Glutamatergic neuron (in vitro differentiated cells): ENCODE measurements at regions not wholly inside any gene's neighbourhood (a gene's known extent, or its start where the extent isn't known, plus 50 kb on each side); places are given as distances from the start of the nearest gene placed in this dataset.

Source experiments
- DNase-seq: peaks from one replicate; pipeline ENCODE4 v3.0.0; 2022
- H3K27ac Mint-ChIP-seq: one replicate; pipeline ENCODE4 v1.8.0; 2020; ENCODE audit warnings: mild to moderate bottlenecking, mixed read lengths, inconsistent platforms; ENCODE audit not compliant: unreplicated experiment
- H3K27me3 Mint-ChIP-seq: one replicate; pipeline ENCODE4 v1.8.0; 2020; ENCODE audit warnings: mild to moderate bottlenecking, moderate library complexity, mixed read lengths, inconsistent platforms; ENCODE audit not compliant: unreplicated experiment
- H3K36me3 Mint-ChIP-seq: one replicate; pipeline ENCODE4 v1.8.0; 2020; ENCODE audit warnings: mild to moderate bottlenecking, mixed read lengths, inconsistent platforms; ENCODE audit not compliant: unreplicated experiment
- H3K4me1 Mint-ChIP-seq: one replicate; pipeline ENCODE4 v1.8.0; 2020; ENCODE audit warnings: mild to moderate bottlenecking, low read depth, mixed read lengths, inconsistent platforms; ENCODE audit not compliant: unreplicated experiment
- H3K4me3 Mint-ChIP-seq: one replicate; pipeline ENCODE4 v1.8.0; 2020; ENCODE audit warnings: mild to moderate bottlenecking, mixed read lengths, inconsistent platforms; ENCODE audit not compliant: unreplicated experiment
- H3K9me3 Mint-ChIP-seq: one replicate; pipeline ENCODE4 v1.8.0; 2020; ENCODE audit warnings: mild to moderate bottlenecking, moderate library complexity, mixed read lengths, inconsistent platforms; ENCODE audit not compliant: unreplicated experiment
- CTCF ChIP-seq: fragments of 200-600 bp; sonication (generic); IDR thresholded peaks from one replicate; pipeline ENCODE4 v1.5.0; 2021; ENCODE audit not compliant: partially characterized antibody, unreplicated experiment

DNA sequence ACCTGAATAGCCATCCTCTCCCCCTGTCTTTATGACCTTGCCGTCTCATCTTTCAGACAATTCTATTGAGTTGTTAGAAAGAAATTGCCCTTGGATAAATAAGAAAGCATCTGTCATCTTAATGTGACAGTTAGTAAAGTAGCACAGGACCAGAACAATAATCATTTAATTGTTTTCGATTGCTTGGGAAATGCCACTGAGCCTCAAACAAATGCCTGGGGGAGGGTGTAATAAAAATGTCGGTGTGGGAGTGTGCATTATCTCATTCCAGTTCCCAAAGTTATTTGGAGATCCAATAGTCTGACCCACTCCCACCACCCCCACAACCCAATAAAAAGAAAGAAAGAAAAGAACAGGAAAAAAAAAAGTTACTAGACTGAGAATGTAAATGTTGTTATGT, 509.3 kb upstream of the LRRC7 start:
- H3K27ac Mint-ChIP-seq: no peak overlapping the region
- no peaks in the 10 kb centered on the region for H3K9me3 Mint-ChIP-seq
- no peak for DNase-seq
- no peak for TF ChIP-seq CTCF
- no peaks in the 10 kb centered on the region for H3K27me3 Mint-ChIP-seq
- no peak overlapping the region for H3K4me3 Mint-ChIP-seq
- H3K4me1 Mint-ChIP-seq: peaks cover 2% of the 10 kb centered on the region
- no peaks in the 10 kb centered on the region for H3K36me3 Mint-ChIP-seq

GRCh38 chr1:69070660-69071373, 496.9 kb upstream of the LRRC7 start:
- H3K4me1 Mint-ChIP-seq: peaks cover 17% of the 10 kb centered on the region
- peak overlapping the region; percentile 83 for H3K27ac Mint-ChIP-seq
- TF ChIP-seq CTCF: no peak
- DNase-seq: no peak
- peaks cover 32% of the 10 kb centered on the region for H3K36me3 Mint-ChIP-seq
- H3K9me3 Mint-ChIP-seq: peaks cover 28% of the 10 kb centered on the region
- H3K27me3 Mint-ChIP-seq: peaks cover 18% of the 10 kb centered on the region
- peak overlapping the region; percentile 15 for H3K4me3 Mint-ChIP-seq

DNA sequence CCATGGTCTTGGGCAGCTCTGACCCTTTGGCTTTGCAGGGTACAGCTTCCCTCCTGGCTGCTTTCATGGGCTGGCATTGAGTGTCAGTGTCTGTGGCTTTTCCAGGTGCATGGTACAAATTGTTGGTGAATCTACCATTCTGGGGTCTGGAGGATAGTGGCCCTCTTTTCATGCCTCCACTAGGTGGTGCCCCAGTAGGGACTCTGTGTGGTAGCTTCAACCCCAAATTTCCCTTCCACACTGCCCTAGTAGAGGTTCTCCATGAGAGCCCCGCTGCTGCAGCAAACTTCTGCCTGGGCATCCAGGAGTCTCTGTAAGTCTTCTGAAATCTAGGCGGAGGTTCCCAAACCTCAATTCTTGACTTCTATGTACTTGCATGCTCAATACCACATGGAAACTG, 494.5 kb upstream of the LRRC7 start:
- no peak for DNase-seq
- H3K27me3 Mint-ChIP-seq: peaks cover 18% of the 10 kb centered on the region
- no peak overlapping the region for H3K4me3 Mint-ChIP-seq
- no peak for TF ChIP-seq CTCF
- H3K27ac Mint-ChIP-seq: peak overlapping the region; percentile 83
- peaks cover 28% of the 10 kb centered on the region for H3K9me3 Mint-ChIP-seq
- H3K4me1 Mint-ChIP-seq: peaks cover 25% of the 10 kb centered on the region
- peaks cover 26% of the 10 kb centered on the region for H3K36me3 Mint-ChIP-seq

GRCh38 chr1:69076631-69077030, 491.1 kb upstream of the LRRC7 start:
- Mint-ChIP-seq H3K27ac (no peak overlapping the region), H3K9me3 (peaks cover 17% of the 10 kb centered on the region), H3K36me3 (peaks cover 6% of the 10 kb centered on the region), H3K4me1 (peaks cover 15% of the 10 kb centered on the region), H3K27me3 (peaks cover 12% of the 10 kb centered on the region), H3K4me3 (no peak overlapping the region)
- no peak for TF ChIP-seq CTCF
- DNase-seq: no peak

GRCh38 chr1:69077198-69077597, 490.5 kb upstream of the LRRC7 start:
- DNase-seq: no peak
- Mint-ChIP-seq H3K27me3 (peaks cover 7% of the 10 kb centered on the region), H3K4me3 (no peak overlapping the region), H3K36me3 (peaks cover 6% of the 10 kb centered on the region), H3K4me1 (peaks cover 12% of the 10 kb centered on the region), H3K27ac (no peak overlapping the region), H3K9me3 (peaks cover 11% of the 10 kb centered on the region)
- no peak for TF ChIP-seq CTCF
